GM12873 (cell line): ENCODE measurements at regions not wholly inside any gene's neighbourhood (a gene's known extent, or its start where the extent isn't known, plus 50 kb on each side); places are given as distances from the start of the nearest gene placed in this dataset.

Experiments
- TF ChIP-seq, protein P1 (sequence below): IDR thresholded peaks from 2 replicates; pipeline ENCODE4 v1.5.1; 2012; ENCODE audit warnings: low read depth, mild to moderate bottlenecking, moderate library complexity, low read length, control low read depth; ENCODE audit not compliant: insufficient read depth; ENCODE audit errors: missing control alignments

DNA sequence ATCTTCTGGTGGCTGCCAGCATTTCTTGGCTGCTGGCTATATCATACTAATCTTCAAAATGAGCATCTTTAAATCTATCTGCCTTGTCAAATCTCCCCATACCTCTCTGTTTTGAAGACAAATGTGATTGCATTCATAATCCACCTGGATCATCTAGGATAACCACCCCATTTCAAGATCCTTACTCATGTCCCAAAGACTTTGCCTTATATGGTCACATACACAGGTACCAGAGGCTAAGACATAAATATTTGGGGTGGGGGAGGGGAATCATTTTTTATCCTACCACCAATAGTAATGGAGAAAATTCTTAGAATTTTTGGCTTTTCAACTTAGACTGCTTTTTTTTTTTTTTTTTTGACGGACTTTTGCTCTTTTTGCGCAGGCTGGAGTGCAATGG is 970.8 kb downstream of the PLOD2 start:
- TF ChIP-seq, protein P1, sequence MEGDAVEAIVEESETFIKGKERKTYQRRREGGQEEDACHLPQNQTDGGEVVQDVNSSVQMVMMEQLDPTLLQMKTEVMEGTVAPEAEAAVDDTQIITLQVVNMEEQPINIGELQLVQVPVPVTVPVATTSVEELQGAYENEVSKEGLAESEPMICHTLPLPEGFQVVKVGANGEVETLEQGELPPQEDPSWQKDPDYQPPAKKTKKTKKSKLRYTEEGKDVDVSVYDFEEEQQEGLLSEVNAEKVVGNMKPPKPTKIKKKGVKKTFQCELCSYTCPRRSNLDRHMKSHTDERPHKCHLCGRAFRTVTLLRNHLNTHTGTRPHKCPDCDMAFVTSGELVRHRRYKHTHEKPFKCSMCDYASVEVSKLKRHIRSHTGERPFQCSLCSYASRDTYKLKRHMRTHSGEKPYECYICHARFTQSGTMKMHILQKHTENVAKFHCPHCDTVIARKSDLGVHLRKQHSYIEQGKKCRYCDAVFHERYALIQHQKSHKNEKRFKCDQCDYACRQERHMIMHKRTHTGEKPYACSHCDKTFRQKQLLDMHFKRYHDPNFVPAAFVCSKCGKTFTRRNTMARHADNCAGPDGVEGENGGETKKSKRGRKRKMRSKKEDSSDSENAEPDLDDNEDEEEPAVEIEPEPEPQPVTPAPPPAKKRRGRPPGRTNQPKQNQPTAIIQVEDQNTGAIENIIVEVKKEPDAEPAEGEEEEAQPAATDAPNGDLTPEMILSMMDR = no peak

DNA sequence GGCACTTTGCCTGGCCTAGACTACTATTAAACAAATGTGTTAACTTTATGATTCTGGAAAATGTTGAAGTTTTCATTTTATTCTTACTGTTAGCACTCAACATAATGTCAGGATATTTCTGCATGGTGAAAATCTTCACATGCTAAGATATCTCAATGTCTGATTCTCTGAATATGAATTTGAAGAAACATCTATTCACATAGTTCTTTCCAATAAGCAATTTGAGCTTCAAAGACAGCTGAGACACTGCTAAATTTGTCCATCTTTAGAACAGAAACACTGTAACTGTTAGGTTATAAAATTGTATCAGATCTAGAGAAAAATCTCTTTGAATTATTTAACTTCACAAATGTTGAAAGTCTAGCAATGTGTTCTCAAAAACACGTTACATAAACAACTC is 970.2 kb downstream of the PLOD2 start:
- TF ChIP-seq, protein P1 = no peak

DNA sequence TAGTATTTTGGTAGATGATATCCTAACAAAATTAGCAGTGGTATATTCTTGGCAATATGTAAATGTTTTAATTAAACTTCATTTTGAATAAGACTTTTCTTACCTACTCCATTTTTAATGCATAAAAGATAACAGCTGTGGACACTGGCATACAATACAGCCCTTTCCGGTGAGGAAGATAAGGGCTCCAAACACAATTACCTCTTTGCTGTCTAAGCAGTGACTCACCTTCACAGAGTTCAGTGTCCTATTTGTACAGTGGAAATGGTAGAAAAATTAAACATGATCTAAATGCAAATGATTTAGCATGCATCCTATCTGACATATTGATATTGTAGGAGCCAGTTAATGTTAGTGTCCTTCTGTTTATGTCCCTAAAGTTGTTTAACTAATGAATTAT is 969.4 kb downstream of the PLOD2 start:
- TF ChIP-seq, protein P1 = no peak

DNA sequence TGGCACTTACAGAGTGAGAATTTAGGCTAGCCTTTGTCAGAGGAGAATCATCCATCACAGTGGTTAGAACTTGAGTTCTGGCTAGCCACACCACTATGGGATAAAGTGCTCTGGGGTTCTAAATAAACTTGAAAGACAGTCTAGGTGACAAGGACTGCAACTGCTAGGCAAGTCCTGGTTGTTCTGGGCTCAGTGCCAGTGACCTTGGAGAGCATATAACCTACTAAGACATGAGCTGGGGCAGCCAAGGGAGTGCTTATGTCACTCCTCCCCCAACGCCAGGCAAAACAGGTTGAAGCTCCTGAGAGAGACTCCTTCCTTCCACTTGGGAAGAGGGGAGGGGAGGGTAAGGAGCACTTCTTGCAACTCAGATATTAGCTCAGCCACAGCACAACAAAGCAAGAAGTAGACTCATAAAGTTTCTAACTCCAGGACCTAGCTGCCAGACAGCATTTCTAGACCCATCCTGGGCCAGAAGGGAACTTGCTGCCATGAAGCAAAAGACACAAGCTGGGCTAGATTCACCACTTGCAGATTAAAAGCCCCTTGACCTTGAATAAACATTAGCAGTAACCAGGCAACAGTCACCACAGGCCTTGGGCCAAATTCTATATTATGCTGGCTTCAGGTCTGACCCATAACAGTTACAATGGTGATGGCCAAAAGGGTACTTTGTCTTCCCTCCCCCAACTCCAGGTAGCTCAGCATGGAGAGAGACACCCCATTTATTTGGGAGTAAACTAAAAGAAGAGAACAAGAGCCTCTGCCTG is 963.7 kb downstream of the PLOD2 start:
- TF ChIP-seq, protein P1 = no peak

DNA sequence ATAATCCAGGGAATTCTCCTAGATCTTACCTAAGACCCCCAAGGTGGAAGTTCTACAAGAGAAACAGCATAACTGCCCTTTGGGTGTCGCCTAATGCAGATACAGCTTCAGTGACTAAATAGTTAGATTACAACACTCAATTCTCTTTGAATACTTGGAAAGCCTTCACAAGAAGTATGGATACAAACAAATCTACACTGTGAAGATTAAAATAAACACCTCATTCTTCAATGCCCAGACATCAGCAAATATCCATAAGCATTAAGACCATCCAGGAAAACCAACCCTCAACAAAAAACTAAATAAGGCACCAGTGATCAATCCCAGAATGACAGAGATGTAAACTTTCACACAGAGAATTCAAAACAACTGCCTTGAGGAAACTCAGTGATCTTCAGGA is 963.2 kb downstream of the PLOD2 start:
- TF ChIP-seq, protein P1 = no peak

DNA sequence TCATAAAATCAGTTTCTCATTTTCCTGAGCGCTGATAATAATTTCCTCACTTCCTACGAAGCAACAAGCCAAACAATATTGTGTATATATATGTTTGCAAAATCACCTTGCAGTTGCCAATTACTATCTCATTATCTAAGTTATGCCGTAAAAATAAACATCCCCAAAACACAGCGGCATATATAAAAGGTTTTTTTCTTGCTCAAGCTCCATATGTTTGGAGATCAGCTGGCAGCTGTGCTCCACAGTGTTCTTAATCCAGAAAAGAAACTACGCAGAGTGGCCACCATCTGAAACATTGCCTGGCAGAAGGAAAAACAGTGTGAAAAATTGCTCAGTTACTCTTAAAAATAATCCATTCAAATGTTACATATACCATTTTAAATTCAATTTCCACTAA is 951.4 kb downstream of the PLOD2 start:
- TF ChIP-seq, protein P1 = no peak

DNA sequence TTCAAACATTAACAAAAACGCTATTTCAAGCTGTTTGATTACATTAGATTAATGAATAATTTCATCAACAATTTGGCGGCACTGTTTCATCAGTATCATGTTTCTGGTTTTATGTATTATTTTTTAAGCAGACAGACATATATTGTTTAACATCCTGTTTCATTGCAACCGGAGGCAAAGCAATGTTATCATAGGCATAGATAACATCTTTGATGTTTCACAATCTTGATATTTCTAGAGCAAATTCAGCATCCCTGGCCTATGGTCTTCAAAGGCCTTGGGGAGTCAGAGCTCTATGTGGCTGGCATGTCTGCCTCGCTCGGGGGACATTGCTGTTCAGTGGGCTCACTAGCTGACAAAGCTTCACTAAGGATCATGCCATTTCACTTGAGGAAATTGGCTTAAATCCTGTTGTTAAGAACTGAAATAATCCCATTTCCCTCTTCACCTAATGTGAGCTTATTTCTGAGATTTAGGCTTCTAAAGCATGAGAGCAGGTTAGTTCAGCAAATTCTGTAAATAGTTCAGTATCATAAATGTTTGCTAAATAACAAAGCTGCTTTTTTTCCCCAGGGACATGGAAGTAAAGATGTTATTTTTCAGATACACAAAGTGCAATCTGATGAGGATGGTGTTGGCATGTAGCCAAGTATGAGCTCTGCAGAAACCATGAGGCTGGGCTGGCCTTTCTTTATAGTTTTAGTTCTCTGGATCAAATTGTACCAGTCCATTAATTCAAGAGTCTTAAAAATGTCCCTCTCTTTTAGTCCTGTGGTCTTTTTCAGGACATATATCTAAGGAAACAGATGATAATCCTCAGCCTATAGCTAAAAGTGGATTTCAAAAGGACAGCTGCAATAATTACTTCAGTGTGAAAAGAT is 941.4 kb downstream of the PLOD2 start:
- TF ChIP-seq, protein P1 = no peak
